ENCODE measurements at regions not wholly inside any gene's neighbourhood (a gene's known extent, or its start where the extent isn't known, plus 50 kb on each side); places are given as distances from the start of the nearest gene placed in this dataset.

DNA sequence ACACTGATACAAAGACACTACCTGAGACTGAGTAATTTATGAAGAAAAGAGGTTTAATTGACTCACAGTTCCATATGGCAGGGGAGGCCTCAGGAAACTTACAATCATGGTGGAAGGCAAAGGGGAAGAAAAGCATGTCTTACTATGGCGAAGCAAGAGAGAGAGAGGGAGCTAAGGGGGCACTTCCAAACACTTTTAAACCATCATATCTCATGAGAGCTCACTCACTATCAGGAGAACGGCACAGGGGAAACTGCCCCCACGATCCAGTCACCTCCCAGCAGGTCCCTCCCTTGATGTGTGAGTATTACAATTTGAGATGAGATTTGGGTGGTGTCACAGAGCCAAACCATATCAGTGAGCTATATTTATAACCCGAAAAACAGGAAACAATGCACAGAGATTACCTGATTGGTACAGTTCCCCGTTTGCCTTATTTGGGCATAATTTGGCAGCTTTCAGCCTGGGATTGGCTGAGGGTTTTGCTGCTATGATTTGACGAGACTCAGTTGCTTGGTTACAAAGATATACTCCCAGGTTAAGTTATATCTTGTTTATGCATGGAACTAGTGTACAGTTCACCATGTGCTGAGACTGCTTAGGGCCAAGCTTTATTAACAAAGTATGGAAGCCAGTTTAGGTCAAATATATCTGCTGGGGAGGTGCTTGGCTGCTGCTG is 184.2 kb downstream of the NR2F2 start:
- no peak overlapping the region for H3K4me3 ChIP-seq
- no peak overlapping the region for H3K27ac ChIP-seq
- H3K9me2 ChIP-seq (replicated peaks; ENCODE audit: insufficient read depth) = no peaks in the 10 kb centered on the region
- H3K4me2 ChIP-seq = no peak overlapping the region
- peaks cover 4% of the 10 kb centered on the region for H3K4me1 ChIP-seq (ENCODE audit: insufficient read depth)
- no peaks in the 10 kb centered on the region for H4K20me1 ChIP-seq (ENCODE audit: insufficient read depth, poor library complexity, severe bottlenecking)
- TF ChIP-seq EZH2 (IDR thresholded peaks at IDR 0.05; ENCODE audit: borderline replicate concordance) (no peak), EZH2phosphoT487 (IDR thresholded peaks at IDR 0.05; ENCODE audit: low read depth, severe bottlenecking, unreplicated experiment) (no peak), CTCF (IDR thresholded peaks at IDR 0.05; ENCODE audit: poor library complexity) (no peak)
- H3K79me2 ChIP-seq = no peaks in the 10 kb centered on the region
- no peaks in the 10 kb centered on the region for H3K36me3 ChIP-seq (replicated peaks; ENCODE audit: insufficient read depth, low read depth)
- WGBS (ENCODE audit: low lambda C conversion rate, missing lambda C conversion rate) = 85% methylated on average over 6 of the region's 6 CpGs
- no peaks in the 10 kb centered on the region for H3K9me3 ChIP-seq (ENCODE audit: low read depth)
- no peaks in the 10 kb centered on the region for H3K27me3 ChIP-seq
- DNase-seq (ENCODE audit: low spot score) = no peak
- H2AFZ ChIP-seq = no peak overlapping the region

DNA sequence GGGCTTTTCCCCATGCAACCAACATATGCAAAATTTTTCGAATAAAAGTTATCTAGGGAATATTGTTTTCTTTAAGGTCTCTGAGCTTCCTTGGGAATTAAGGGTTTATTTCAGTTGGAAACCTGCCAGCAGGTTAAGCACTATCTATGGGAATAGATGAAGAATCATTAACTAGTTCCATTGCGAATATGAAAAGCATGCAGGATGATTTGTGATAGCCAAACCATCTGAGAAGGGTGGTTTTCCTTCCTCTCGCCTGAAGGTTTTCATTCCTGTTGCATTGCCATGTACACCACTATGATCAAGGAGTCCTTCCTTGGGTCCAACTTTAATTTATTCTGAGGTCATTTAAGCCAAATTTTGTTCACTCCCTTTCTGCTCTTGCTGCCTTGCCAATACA is 184.9 kb downstream of the NR2F2 start:
- Histone ChIP-seq H3K27me3 (no peaks in the 10 kb centered on the region), H2AFZ (no peak overlapping the region), H3K27ac (no peak overlapping the region), H3K9me3 (ENCODE audit: low read depth) (no peaks in the 10 kb centered on the region), H3K4me2 (peak overlapping the region; percentile 39), H4K20me1 (ENCODE audit: insufficient read depth, poor library complexity, severe bottlenecking) (no peaks in the 10 kb centered on the region), H3K4me1 (ENCODE audit: insufficient read depth) (peaks cover 4% of the 10 kb centered on the region), H3K79me2 (no peaks in the 10 kb centered on the region), H3K9me2 (replicated peaks; ENCODE audit: insufficient read depth) (no peaks in the 10 kb centered on the region), H3K36me3 (replicated peaks; ENCODE audit: insufficient read depth, low read depth) (no peaks in the 10 kb centered on the region), H3K4me3 (no peak overlapping the region)
- WGBS (ENCODE audit: low lambda C conversion rate, missing lambda C conversion rate) = 66% methylated on average over 3 of the region's 3 CpGs
- DNase-seq (ENCODE audit: low spot score) = peak; percentile 41
- TF ChIP-seq EZH2 (IDR thresholded peaks at IDR 0.05; ENCODE audit: borderline replicate concordance) (no peak), EZH2phosphoT487 (IDR thresholded peaks at IDR 0.05; ENCODE audit: low read depth, severe bottlenecking, unreplicated experiment) (no peak), CTCF (IDR thresholded peaks at IDR 0.05; ENCODE audit: poor library complexity) (no peak)

GRCh38 chr15:96521386-96521785 is 190.9 kb downstream of the NR2F2 start:
- H3K79me2 ChIP-seq = no peaks in the 10 kb centered on the region
- WGBS (ENCODE audit: low lambda C conversion rate, missing lambda C conversion rate) = 79% methylated on average over 1 of the region's 1 CpG
- H3K27ac ChIP-seq = no peak overlapping the region
- DNase-seq (ENCODE audit: low spot score) = no peak
- no peaks in the 10 kb centered on the region for H3K4me1 ChIP-seq (ENCODE audit: insufficient read depth)
- no peaks in the 10 kb centered on the region for H4K20me1 ChIP-seq (ENCODE audit: insufficient read depth, poor library complexity, severe bottlenecking)
- H3K4me3 ChIP-seq = no peak overlapping the region
- no peak overlapping the region for H2AFZ ChIP-seq
- no peaks in the 10 kb centered on the region for H3K9me2 ChIP-seq (replicated peaks; ENCODE audit: insufficient read depth)
- TF ChIP-seq EZH2 (IDR thresholded peaks at IDR 0.05; ENCODE audit: borderline replicate concordance) (no peak), EZH2phosphoT487 (IDR thresholded peaks at IDR 0.05; ENCODE audit: low read depth, severe bottlenecking, unreplicated experiment) (no peak), CTCF (IDR thresholded peaks at IDR 0.05; ENCODE audit: poor library complexity) (no peak)
- H3K9me3 ChIP-seq (ENCODE audit: low read depth) = no peaks in the 10 kb centered on the region
- no peak overlapping the region for H3K4me2 ChIP-seq
- no peaks in the 10 kb centered on the region for H3K27me3 ChIP-seq
- H3K36me3 ChIP-seq (replicated peaks; ENCODE audit: insufficient read depth, low read depth) = no peaks in the 10 kb centered on the region
